ENCODE measurements at regions not wholly inside any gene's neighbourhood (a gene's known extent, or its start where the extent isn't known, plus 50 kb on each side); places are given as distances from the start of the nearest gene placed in this dataset.
"Not testable (repeated sequence)": the region's sequence is repeated elsewhere in the genome, so short reads cannot be mapped to it uniquely, and the experiment has no call there.

GRCh38 chr14:49056021-49056420, 530.2 kb downstream of the RPS29 start:
- DNase-seq (no peak), ATAC-seq (no peak)
- intact Hi-C loops (cut with DNase I): no loop called here

- DNase-seq (no peak), ATAC-seq (peak in 1 of 2 donors; percentile 23)
- intact Hi-C loops (cut with DNase I): no loop called here
These were observed 533.7 kb downstream of the RPS29 start for GRCh38 chr14:49052521-49052920.

GRCh38 chr14:49051328-49052060, 534.7 kb downstream of the RPS29 start:
- DNase-seq (no peak), ATAC-seq (no peak)
- intact Hi-C loops (cut with DNase I): no loop called here

- ATAC-seq: no peak
- no peak for DNase-seq
- intact Hi-C loops (cut with DNase I): no loop called here
These were observed 535.4 kb downstream of the RPS29 start for GRCh38 chr14:49050822-49051221.

- intact Hi-C loops (cut with DNase I): no loop called here
- DNase-seq: no peak
- no peak for ATAC-seq
These were observed 536.5 kb downstream of the RPS29 start for GRCh38 chr14:49049711-49050110.

- no peak for ATAC-seq
- intact Hi-C loops (cut with DNase I): no loop called here
- DNase-seq: no peak
These were observed 541.2 kb downstream of the RPS29 start for GRCh38 chr14:49044981-49045380.

GRCh38 chr14:49036984-49037516, 549.1 kb downstream of the RPS29 start:
- ATAC-seq (no peak), DNase-seq (no peak)
- intact Hi-C loops (cut with DNase I): no loop called here

- DNase-seq (no peak), ATAC-seq (no peak)
- intact Hi-C loops (cut with DNase I): no loop called here
These were observed 549.9 kb downstream of the RPS29 start for GRCh38 chr14:49036266-49036665.

GRCh38 chr14:49033131-49033530, 553.0 kb downstream of the RPS29 start:
- ATAC-seq: no peak
- intact Hi-C loops (cut with DNase I): no loop called here
- no peak for DNase-seq

GRCh38 chr14:49031710-49032109, 554.5 kb downstream of the RPS29 start:
- DNase-seq; intact Hi-C loops (cut with DNase I); ATAC-seq: not testable (repeated sequence)

- DNase-seq: no peak
- intact Hi-C loops (cut with DNase I): no loop called here
- ATAC-seq: no peak
These were observed 566.6 kb downstream of the RPS29 start for GRCh38 chr14:49019467-49020115.

GRCh38 chr14:49017447-49017846, 568.7 kb downstream of the RPS29 start:
- no peak for ATAC-seq
- DNase-seq: no peak
- intact Hi-C loops (cut with DNase I): no loop called here

- no peak for DNase-seq
- intact Hi-C loops (cut with DNase I): no loop called here
- ATAC-seq: no peak
These were observed 569.8 kb downstream of the RPS29 start for GRCh38 chr14:49016381-49016780.

- intact Hi-C loops (cut with DNase I): no loop called here
- ATAC-seq (no peak), DNase-seq (no peak)
These were observed 571.7 kb downstream of the RPS29 start for GRCh38 chr14:49014476-49014875.

- no peak for ATAC-seq
- no peak for DNase-seq
- intact Hi-C loops (cut with DNase I): no loop called here
These were observed 577.8 kb downstream of the RPS29 start for GRCh38 chr14:49008363-49008762.

- ATAC-seq: no peak
- DNase-seq: no peak
- intact Hi-C loops (cut with DNase I): no loop called here
These were observed 595.0 kb downstream of the RPS29 start for GRCh38 chr14:48991141-48991540.

- DNase-seq (no peak), ATAC-seq (no peak)
- intact Hi-C loops (cut with DNase I): no loop called here
These were observed 602.8 kb downstream of the RPS29 start for GRCh38 chr14:48983351-48983888.

- intact Hi-C loops (cut with DNase I): no loop called here
- DNase-seq: no peak
- no peak for ATAC-seq
These were observed 611.2 kb downstream of the RPS29 start for GRCh38 chr14:48974994-48975393.

- ATAC-seq (no peak), DNase-seq (no peak)
- intact Hi-C loops (cut with DNase I): no loop called here
These were observed 613.0 kb downstream of the RPS29 start for GRCh38 chr14:48973151-48973550.

GRCh38 chr14:48970943-48971342, 615.2 kb downstream of the RPS29 start:
- DNase-seq (no peak), ATAC-seq (no peak)
- intact Hi-C loops (cut with DNase I): no loop called here

GRCh38 chr14:48967419-48967818, 618.8 kb downstream of the RPS29 start:
- intact Hi-C loops (cut with DNase I): no loop called here
- DNase-seq: no peak
- no peak for ATAC-seq
